Trophoblast cell (in vitro differentiated cells and primary cell): ENCODE measurements at regions not wholly inside any gene's neighbourhood (a gene's known extent, or its start where the extent isn't known, plus 50 kb on each side); places are given as distances from the start of the nearest gene placed in this dataset.
A peak's percentile ranks its signal among the peaks of the same experiment; 100 is the strongest.

Experiments
- DNase-seq, 2 donors: peaks; one replicate each; pipeline ENCODE4 v3.0.0-alpha.2; 2016
- H2AFZ ChIP-seq: 2 replicates; pipeline ENCODE4 v1.6.1; 2013; ENCODE audit warnings: low read length, moderate library complexity, mild to moderate bottlenecking; ENCODE audit not compliant: insufficient read depth, poor library complexity
- H2AK5ac ChIP-seq: 2 replicates; pipeline ENCODE4 v1.6.1; 2013; ENCODE audit warnings: mild to moderate bottlenecking, low read length
- H2BK120ac ChIP-seq: 2 replicates; pipeline ENCODE4 v1.6.1; 2013; ENCODE audit warnings: low read length, mild to moderate bottlenecking, moderate library complexity; ENCODE audit not compliant: insufficient read depth, poor library complexity
- H2BK12ac ChIP-seq: 2 replicates; pipeline ENCODE4 v1.6.1; 2013; ENCODE audit warnings: mild to moderate bottlenecking, low read length, moderate library complexity
- H2BK5ac ChIP-seq: 2 replicates; pipeline ENCODE4 v1.6.1; 2013; ENCODE audit warnings: low read length, low read depth, moderate library complexity, mild to moderate bottlenecking; ENCODE audit not compliant: poor library complexity
- H3K14ac ChIP-seq: 2 replicates; pipeline ENCODE4 v1.6.1; 2013; ENCODE audit warnings: mild to moderate bottlenecking, low read length
- H3K18ac ChIP-seq: 2 replicates; pipeline ENCODE4 v1.6.1; 2013; ENCODE audit warnings: mild to moderate bottlenecking, low read length
- H3K23ac ChIP-seq: 2 replicates; pipeline ENCODE4 v1.6.1; 2013; ENCODE audit warnings: low read length
- H3K27ac ChIP-seq: 2 replicates; pipeline ENCODE4 v1.5.1; 2013; ENCODE audit warnings: low read depth, mild to moderate bottlenecking, inconsistent platforms, low read length, moderate library complexity
- H3K27me3 ChIP-seq: 2 replicates; pipeline ENCODE4 v1.6.1; 2013; ENCODE audit warnings: inconsistent platforms, mild to moderate bottlenecking, low read length, moderate library complexity; ENCODE audit not compliant: insufficient read depth
- H3K36me3 ChIP-seq, 2 experiments: 1 replicate in 1 of 2; 2 replicates in 1 of 2; pipeline ENCODE4 v1.6.1; 2013; ENCODE audit warnings: low read length in 2 of 2, mild to moderate bottlenecking in 2 of 2, moderate library complexity in 1 of 2; ENCODE audit not compliant: insufficient read depth in 2 of 2, control insufficient read depth in 1 of 2
- H3K4ac ChIP-seq: 2 replicates; pipeline ENCODE4 v1.6.1; 2013; ENCODE audit warnings: low read depth, mild to moderate bottlenecking, low read length, moderate library complexity
- H3K4me1 ChIP-seq, 2 experiments: 1 replicate in 1 of 2; 2 replicates in 1 of 2; pipeline ENCODE4 v1.6.1; 2013; ENCODE audit warnings: low read length in 2 of 2, mild to moderate bottlenecking in 2 of 2, moderate library complexity in 1 of 2; ENCODE audit not compliant: insufficient read depth in 2 of 2, control insufficient read depth in 1 of 2
- H3K4me2 ChIP-seq: 2 replicates; pipeline ENCODE4 v1.6.1; 2013; ENCODE audit warnings: inconsistent platforms, mild to moderate bottlenecking, low read length, moderate library complexity
- H3K4me3 ChIP-seq: 2 replicates; pipeline ENCODE4 v1.5.1; 2013; ENCODE audit warnings: mild to moderate bottlenecking, low read depth, low read length, inconsistent platforms
- H3K79me1 ChIP-seq: one replicate; pipeline ENCODE4 v1.6.1; 2013; ENCODE audit warnings: low read length
- H3K79me2 ChIP-seq: 2 replicates; pipeline ENCODE4 v1.6.1; 2013; ENCODE audit warnings: low read length, mild to moderate bottlenecking; ENCODE audit not compliant: control insufficient read depth, insufficient read depth, poor library complexity
- H3K9ac ChIP-seq: 2 replicates; pipeline ENCODE4 v1.6.1; 2013; ENCODE audit warnings: mild to moderate bottlenecking, low read length
- H3K9me3 ChIP-seq: 2 replicates; pipeline ENCODE4 v1.6.1; 2013; ENCODE audit warnings: low read depth, mild to moderate bottlenecking, control low read depth, inconsistent platforms, low read length; ENCODE audit not compliant: insufficient read depth
- H4K12ac ChIP-seq: 2 replicates; pipeline ENCODE4 v1.6.1; 2013; ENCODE audit warnings: low read depth, mild to moderate bottlenecking, low read length, moderate library complexity
- H4K8ac ChIP-seq: 2 replicates; pipeline ENCODE4 v1.6.1; 2013; ENCODE audit warnings: low read depth, mild to moderate bottlenecking, low read length, moderate library complexity
- H4K91ac ChIP-seq: one replicate; pipeline ENCODE4 v1.6.1; 2013; ENCODE audit warnings: low read depth, mild to moderate bottlenecking, low read length, moderate library complexity
- WGBS: extraction: QIAGEN DNeasy Blood & Tissue Kit; methylation state at CpG from one replicate; pipeline ENCODE4 v1.1.7; 2013; ENCODE audit warnings: missing lambda C conversion rate; ENCODE audit not compliant: insufficient read length, insufficient coverage; ENCODE audit errors: extremely low coverage; 5-methylcytosine and 5-hydroxymethylcytosine counted together

DNA sequence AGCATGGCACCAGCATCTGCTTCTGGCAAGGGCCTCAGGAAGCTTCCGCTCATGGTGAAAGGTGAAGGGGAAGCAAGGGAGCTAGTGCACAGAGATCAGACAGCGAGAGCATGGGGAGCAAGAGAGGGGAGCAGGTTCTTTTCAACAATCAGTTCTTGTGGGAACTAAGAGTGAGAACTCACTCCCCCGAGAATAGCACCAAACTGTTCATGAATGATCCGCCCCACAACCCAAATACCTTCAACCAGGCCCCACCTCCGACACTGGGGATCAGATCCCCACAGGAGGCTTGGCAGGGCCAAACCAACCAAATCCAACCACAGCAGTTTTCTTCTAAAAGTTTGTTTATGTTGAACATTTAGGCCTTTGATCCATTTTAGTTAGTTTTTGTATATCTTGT is 69.7 kb upstream of the BHLHE23 start:
- no peak overlapping the region for H2BK12ac ChIP-seq
- no peak overlapping the region for H2AK5ac ChIP-seq
- no peak overlapping the region for H3K23ac ChIP-seq
- H3K27ac ChIP-seq, result no peak overlapping the region
- H3K27me3 ChIP-seq, result peaks cover 22% of the 10 kb centered on the region
- no peak overlapping the region for H2AFZ ChIP-seq
- H3K14ac ChIP-seq, result no peak overlapping the region
- H3K36me3 ChIP-seq, result no peaks in the 10 kb centered on the region
- H3K4me2 ChIP-seq, result no peak overlapping the region
- no CpG with 5 or more reads among the region's 5 CpGs for WGBS
- H3K4me3 ChIP-seq, result no peak overlapping the region
- no peak overlapping the region for H3K18ac ChIP-seq
- H4K8ac ChIP-seq, result no peak overlapping the region
- no peak overlapping the region for H2BK120ac ChIP-seq
- H3K9ac ChIP-seq, result no peak overlapping the region
- no peak overlapping the region for H2BK5ac ChIP-seq
- H3K4me1 ChIP-seq, result no peaks in the 10 kb centered on the region
- peaks cover 12% of the 10 kb centered on the region for H3K9me3 ChIP-seq
- no peaks in the 10 kb centered on the region for H3K79me1 ChIP-seq
- no peak overlapping the region for H4K91ac ChIP-seq
- H3K79me2 ChIP-seq, result no peaks in the 10 kb centered on the region
- no peak for DNase-seq
- no peak overlapping the region for H4K12ac ChIP-seq
- no peak overlapping the region for H3K4ac ChIP-seq

- Histone ChIP-seq H2BK12ac (no peak overlapping the region), H2AK5ac (no peak overlapping the region), H2AFZ (no peak overlapping the region), H3K4me3 (no peak overlapping the region), H3K79me1 (no peaks in the 10 kb centered on the region), H4K8ac (no peak overlapping the region), H2BK120ac (no peak overlapping the region), H3K9me3 (peaks cover 11% of the 10 kb centered on the region), H4K91ac (no peak overlapping the region), H3K4me1 (no peaks in the 10 kb centered on the region), H3K23ac (no peak overlapping the region), H3K4me2 (no peak overlapping the region), H3K27me3 (peaks cover 30% of the 10 kb centered on the region), H3K4ac (no peak overlapping the region), H4K12ac (no peak overlapping the region), H3K9ac (no peak overlapping the region), H3K14ac (no peak overlapping the region), H3K79me2 (no peaks in the 10 kb centered on the region), H2BK5ac (no peak overlapping the region), H3K18ac (no peak overlapping the region), H3K36me3 (no peaks in the 10 kb centered on the region), H3K27ac (no peak overlapping the region)
- WGBS, result no CpG with 5 or more reads among the region's 9 CpGs
- no peak for DNase-seq
These were observed 67.9 kb upstream of the BHLHE23 start for GRCh38 chr20:63074631-63075030.

- no peak overlapping the region for H2BK5ac ChIP-seq
- H4K91ac ChIP-seq, result no peak overlapping the region
- no peaks in the 10 kb centered on the region for H3K36me3 ChIP-seq
- H3K27ac ChIP-seq, result no peak overlapping the region
- H4K12ac ChIP-seq, result no peak overlapping the region
- no peak overlapping the region for H2AK5ac ChIP-seq
- H3K4me3 ChIP-seq, result no peak overlapping the region
- H3K23ac ChIP-seq, result no peak overlapping the region
- no peak for DNase-seq
- WGBS, result no CpG with 5 or more reads among the region's 9 CpGs
- H3K4me1 ChIP-seq, result no peaks in the 10 kb centered on the region
- H2BK120ac ChIP-seq, result no peak overlapping the region
- H3K79me2 ChIP-seq, result no peaks in the 10 kb centered on the region
- H3K4me2 ChIP-seq, result no peak overlapping the region
- no peaks in the 10 kb centered on the region for H3K79me1 ChIP-seq
- no peak overlapping the region for H3K9ac ChIP-seq
- peaks cover 9% of the 10 kb centered on the region for H3K9me3 ChIP-seq
- no peak overlapping the region for H3K4ac ChIP-seq
- peaks cover 30% of the 10 kb centered on the region for H3K27me3 ChIP-seq
- no peak overlapping the region for H3K18ac ChIP-seq
- H3K14ac ChIP-seq, result no peak overlapping the region
- no peak overlapping the region for H2BK12ac ChIP-seq
- H4K8ac ChIP-seq, result no peak overlapping the region
- H2AFZ ChIP-seq, result no peak overlapping the region
These were observed 67.4 kb upstream of the BHLHE23 start for GRCh38 chr20:63074182-63074581.

DNA sequence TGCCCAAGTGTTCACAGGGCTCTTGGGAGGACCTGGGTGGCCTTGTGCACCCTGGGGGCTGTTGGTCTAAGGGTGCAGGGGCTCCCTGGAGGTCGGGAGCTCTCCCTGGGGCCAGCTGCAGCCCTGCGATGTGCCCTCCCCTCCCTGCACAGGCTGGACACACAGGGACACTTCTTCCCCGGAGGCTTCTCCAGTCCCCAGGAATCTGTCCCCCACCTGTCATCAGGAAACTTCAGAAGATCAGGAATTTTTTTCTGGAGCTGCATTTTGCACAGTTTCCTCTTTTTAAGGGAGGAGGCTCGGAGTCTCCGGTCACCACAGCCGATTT is 66.9 kb upstream of the BHLHE23 start:
- Histone ChIP-seq H3K14ac (no peak overlapping the region), H2AFZ (no peak overlapping the region), H3K27me3 (peaks cover 30% of the 10 kb centered on the region), H4K91ac (no peak overlapping the region), H3K36me3 (no peaks in the 10 kb centered on the region), H3K79me2 (no peaks in the 10 kb centered on the region), H3K4me1 (no peaks in the 10 kb centered on the region), H3K4me2 (no peak overlapping the region), H3K4ac (no peak overlapping the region), H3K18ac (no peak overlapping the region), H2AK5ac (no peak overlapping the region), H3K23ac (no peak overlapping the region), H4K8ac (no peak overlapping the region), H2BK12ac (no peak overlapping the region), H3K9ac (no peak overlapping the region), H3K27ac (no peak overlapping the region), H3K79me1 (no peaks in the 10 kb centered on the region), H2BK120ac (no peak overlapping the region), H2BK5ac (no peak overlapping the region), H3K9me3 (peaks cover 9% of the 10 kb centered on the region), H3K4me3 (peak overlapping the region; percentile 36), H4K12ac (no peak overlapping the region)
- WGBS, result no CpG with 5 or more reads among the region's 6 CpGs
- DNase-seq, result no peak
